ENCODE measurements at regions not wholly inside any gene's neighbourhood (a gene's known extent, or its start where the extent isn't known, plus 50 kb on each side); places are given as distances from the start of the nearest gene placed in this dataset.

- no peak for TF ChIP-seq MAX (CRISPR knock-in tag; IDR thresholded peaks at IDR 0.05)
- no peak for TF ChIP-seq RORB (CRISPR knock-in tag; IDR thresholded peaks at IDR 0.05)
- TF ChIP-seq ZNF281 (CRISPR knock-in tag; IDR thresholded peaks at IDR 0.05), result no peak
- TF ChIP-seq CTCF (IDR thresholded peaks at IDR 0.05), result no peak
- TF ChIP-seq NR1H2 (CRISPR knock-in tag; IDR thresholded peaks at IDR 0.05), result no peak
- TF ChIP-seq NR2C2 (CRISPR knock-in tag; IDR thresholded peaks at IDR 0.05), result no peak
Observed at GRCh38 chr7:34451923-34452322, 206.1 kb upstream of the NPSR1 start.
